ENCODE measurements at regions not wholly inside any gene's neighbourhood (a gene's known extent, or its start where the extent isn't known, plus 50 kb on each side); places are given as distances from the start of the nearest gene placed in this dataset.

DNA sequence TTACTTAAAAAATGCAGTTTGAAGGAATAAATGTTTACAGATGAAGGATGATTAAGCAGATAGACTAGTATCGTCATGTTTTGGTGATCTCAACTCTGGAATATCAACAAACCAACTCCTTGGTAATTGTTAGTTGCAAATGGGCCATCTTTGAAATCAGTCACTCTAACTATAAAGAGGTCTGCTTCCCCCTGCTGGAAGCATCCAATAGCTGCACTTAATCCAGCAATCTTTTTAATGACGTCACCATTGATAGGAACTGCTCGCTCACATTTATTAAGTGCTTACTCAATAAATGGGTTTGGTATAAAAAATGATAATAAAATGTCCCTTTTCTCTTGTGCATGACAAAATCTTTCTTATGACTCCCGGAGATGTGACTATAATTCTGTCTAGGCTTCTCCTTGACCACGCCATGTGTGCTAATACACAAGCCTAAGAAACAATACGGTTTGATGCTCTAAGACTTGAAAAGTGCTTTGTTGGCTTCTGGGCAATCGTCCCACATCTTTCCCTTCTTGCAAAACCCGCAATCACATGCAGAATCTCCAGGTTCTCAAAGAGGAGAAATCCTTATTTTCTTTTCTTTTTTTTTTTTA is 227.6 kb upstream of the POU1F1 start:
- TF ChIP-seq, protein P1, sequence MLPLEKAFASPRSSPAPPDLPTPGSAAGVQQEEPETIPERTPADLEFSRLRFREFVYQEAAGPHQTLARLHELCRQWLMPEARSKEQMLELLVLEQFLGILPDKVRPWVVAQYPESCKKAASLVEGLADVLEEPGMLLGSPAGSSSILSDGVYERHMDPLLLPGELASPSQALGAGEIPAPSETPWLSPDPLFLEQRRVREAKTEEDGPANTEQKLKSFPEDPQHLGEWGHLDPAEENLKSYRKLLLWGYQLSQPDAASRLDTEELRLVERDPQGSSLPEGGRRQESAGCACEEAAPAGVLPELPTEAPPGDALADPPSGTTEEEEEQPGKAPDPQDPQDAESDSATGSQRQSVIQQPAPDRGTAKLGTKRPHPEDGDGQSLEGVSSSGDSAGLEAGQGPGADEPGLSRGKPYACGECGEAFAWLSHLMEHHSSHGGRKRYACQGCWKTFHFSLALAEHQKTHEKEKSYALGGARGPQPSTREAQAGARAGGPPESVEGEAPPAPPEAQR (tag by site-specific recombination; IDR thresholded peaks at IDR 0.05): no peak
- TF ChIP-seq ZNF510 (tag by site-specific recombination; IDR thresholded peaks at IDR 0.05; ENCODE audit: insufficient replicate concordance) (no peak), ZNF175 (tag by site-specific recombination; IDR thresholded peaks at IDR 0.05) (no peak), YY1 (tag by site-specific recombination; IDR thresholded peaks at IDR 0.05) (no peak), ZNF335 (tag by site-specific recombination; conservative IDR thresholded peaks at IDR 0.05) (no peak), ZBTB8A (tag by site-specific recombination; IDR thresholded peaks at IDR 0.05) (no peak), MEIS1 (CRISPR knock-in tag; IDR thresholded peaks at IDR 0.05; ENCODE audit: borderline replicate concordance) (no peak), ZNF394 (tag by site-specific recombination; IDR thresholded peaks at IDR 0.05; ENCODE audit: borderline replicate concordance) (no peak), ZNF610 (tag by site-specific recombination; IDR thresholded peaks at IDR 0.05; ENCODE audit: borderline replicate concordance) (no peak), ZNF670 (tag by site-specific recombination; IDR thresholded peaks at IDR 0.05; ENCODE audit: low read depth) (no peak)
- TF ChIP-seq, protein P2, sequence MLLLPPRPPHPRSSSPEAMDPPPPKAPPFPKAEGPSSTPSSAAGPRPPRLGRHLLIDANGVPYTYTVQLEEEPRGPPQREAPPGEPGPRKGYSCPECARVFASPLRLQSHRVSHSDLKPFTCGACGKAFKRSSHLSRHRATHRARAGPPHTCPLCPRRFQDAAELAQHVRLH (tag by site-specific recombination; IDR thresholded peaks at IDR 0.05): no peak
- TF ChIP-seq, protein P3, sequence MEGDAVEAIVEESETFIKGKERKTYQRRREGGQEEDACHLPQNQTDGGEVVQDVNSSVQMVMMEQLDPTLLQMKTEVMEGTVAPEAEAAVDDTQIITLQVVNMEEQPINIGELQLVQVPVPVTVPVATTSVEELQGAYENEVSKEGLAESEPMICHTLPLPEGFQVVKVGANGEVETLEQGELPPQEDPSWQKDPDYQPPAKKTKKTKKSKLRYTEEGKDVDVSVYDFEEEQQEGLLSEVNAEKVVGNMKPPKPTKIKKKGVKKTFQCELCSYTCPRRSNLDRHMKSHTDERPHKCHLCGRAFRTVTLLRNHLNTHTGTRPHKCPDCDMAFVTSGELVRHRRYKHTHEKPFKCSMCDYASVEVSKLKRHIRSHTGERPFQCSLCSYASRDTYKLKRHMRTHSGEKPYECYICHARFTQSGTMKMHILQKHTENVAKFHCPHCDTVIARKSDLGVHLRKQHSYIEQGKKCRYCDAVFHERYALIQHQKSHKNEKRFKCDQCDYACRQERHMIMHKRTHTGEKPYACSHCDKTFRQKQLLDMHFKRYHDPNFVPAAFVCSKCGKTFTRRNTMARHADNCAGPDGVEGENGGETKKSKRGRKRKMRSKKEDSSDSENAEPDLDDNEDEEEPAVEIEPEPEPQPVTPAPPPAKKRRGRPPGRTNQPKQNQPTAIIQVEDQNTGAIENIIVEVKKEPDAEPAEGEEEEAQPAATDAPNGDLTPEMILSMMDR (tag by site-specific recombination; IDR thresholded peaks at IDR 0.05): 0 out of 2 replicates have a peak, but pooled peaks have one; percentile 21
- TF ChIP-seq, protein P4, sequence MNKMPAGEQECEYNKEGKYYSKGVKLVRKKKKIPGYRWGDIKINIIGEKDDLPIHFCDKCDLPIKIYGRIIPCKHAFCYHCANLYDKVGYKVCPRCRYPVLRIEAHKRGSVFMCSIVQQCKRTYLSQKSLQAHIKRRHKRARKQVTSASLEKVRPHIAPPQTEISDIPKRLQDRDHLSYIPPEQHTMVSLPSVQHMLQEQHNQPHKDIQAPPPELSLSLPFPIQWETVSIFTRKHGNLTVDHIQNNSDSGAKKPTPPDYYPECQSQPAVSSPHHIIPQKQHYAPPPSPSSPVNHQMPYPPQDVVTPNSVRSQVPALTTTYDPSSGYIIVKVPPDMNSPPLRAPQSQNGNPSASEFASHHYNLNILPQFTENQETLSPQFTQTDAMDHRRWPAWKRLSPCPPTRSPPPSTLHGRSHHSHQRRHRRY (tag by site-specific recombination; IDR thresholded peaks at IDR 0.05): no peak

Measured in HEK293 (cell line).